ENCODE measurements at regions not wholly inside any gene's neighbourhood (a gene's known extent, or its start where the extent isn't known, plus 50 kb on each side); places are given as distances from the start of the nearest gene placed in this dataset.
"Not testable (repeated sequence)": the region's sequence is repeated elsewhere in the genome, so short reads cannot be mapped to it uniquely, and the experiment has no call there.

- Histone ChIP-seq H3K27me3 (ENCODE audit: control insufficient read depth, insufficient read depth, low read length) (no peaks in the 10 kb centered on the region), H3K4me3 (ENCODE audit: low read length) (no peak overlapping the region), H3K4me1 (ENCODE audit: control insufficient read depth, insufficient read depth, low read length) (no peaks in the 10 kb centered on the region), H3K27ac (ENCODE audit: low read length) (no peak overlapping the region), H3K9me3 (ENCODE audit: control insufficient read depth, low read depth, low read length) (no peaks in the 10 kb centered on the region), H3K36me3 (ENCODE audit: control insufficient read depth, insufficient read depth, low read length) (no peaks in the 10 kb centered on the region)
- WGBS (ENCODE audit: insufficient coverage, low lambda C conversion rate), result 90% methylated on average over 5 of the region's 5 CpGs
- DNase-seq, result no peak
Observed at GRCh38 chr11:90447618-90448017, 224.8 kb upstream of the CHORDC1 start.

- Histone ChIP-seq H3K4me1 (ENCODE audit: control insufficient read depth, insufficient read depth, low read length) (no peaks in the 10 kb centered on the region), H3K9me3 (ENCODE audit: control insufficient read depth, low read depth, low read length) (no peaks in the 10 kb centered on the region), H3K4me3 (ENCODE audit: low read length) (no peak overlapping the region), H3K27me3 (ENCODE audit: control insufficient read depth, insufficient read depth, low read length) (no peaks in the 10 kb centered on the region), H3K27ac (ENCODE audit: low read length) (no peak overlapping the region), H3K36me3 (ENCODE audit: control insufficient read depth, insufficient read depth, low read length) (no peaks in the 10 kb centered on the region)
- WGBS (ENCODE audit: insufficient coverage, low lambda C conversion rate), result 40% methylated on average over 1 of the region's 2 CpGs
- DNase-seq, result no peak
Observed at GRCh38 chr11:90446207-90446606, 223.4 kb upstream of the CHORDC1 start.

GRCh38 chr11:90438069-90438468 lies 215.2 kb upstream of the CHORDC1 start:
- no peaks in the 10 kb centered on the region for H3K9me3 ChIP-seq (ENCODE audit: control insufficient read depth, low read depth, low read length)
- H3K36me3 ChIP-seq (ENCODE audit: control insufficient read depth, insufficient read depth, low read length), result no peaks in the 10 kb centered on the region
- no peak overlapping the region for H3K4me3 ChIP-seq (ENCODE audit: low read length)
- H3K27me3 ChIP-seq (ENCODE audit: control insufficient read depth, insufficient read depth, low read length), result no peaks in the 10 kb centered on the region
- no peaks in the 10 kb centered on the region for H3K4me1 ChIP-seq (ENCODE audit: control insufficient read depth, insufficient read depth, low read length)
- 100% methylated on average over 3 of the region's 4 CpGs for WGBS (ENCODE audit: insufficient coverage, low lambda C conversion rate)
- no peak for DNase-seq
- H3K27ac ChIP-seq (ENCODE audit: low read length), result no peak overlapping the region

GRCh38 chr11:90434858-90435257 lies 212.0 kb upstream of the CHORDC1 start:
- H3K27me3 ChIP-seq (ENCODE audit: control insufficient read depth, insufficient read depth, low read length), result no peaks in the 10 kb centered on the region
- no peak overlapping the region for H3K27ac ChIP-seq (ENCODE audit: low read length)
- H3K4me1 ChIP-seq (ENCODE audit: control insufficient read depth, insufficient read depth, low read length), result no peaks in the 10 kb centered on the region
- no peaks in the 10 kb centered on the region for H3K36me3 ChIP-seq (ENCODE audit: control insufficient read depth, insufficient read depth, low read length)
- no peaks in the 10 kb centered on the region for H3K9me3 ChIP-seq (ENCODE audit: control insufficient read depth, low read depth, low read length)
- no peak overlapping the region for H3K4me3 ChIP-seq (ENCODE audit: low read length)
- DNase-seq, result no peak

- Histone ChIP-seq H3K9me3 (ENCODE audit: control insufficient read depth, low read depth, low read length) (no peaks in the 10 kb centered on the region), H3K27me3 (ENCODE audit: control insufficient read depth, insufficient read depth, low read length) (no peaks in the 10 kb centered on the region), H3K4me3 (ENCODE audit: low read length) (no peak overlapping the region), H3K4me1 (ENCODE audit: control insufficient read depth, insufficient read depth, low read length) (no peaks in the 10 kb centered on the region), H3K27ac (ENCODE audit: low read length) (no peak overlapping the region), H3K36me3 (ENCODE audit: control insufficient read depth, insufficient read depth, low read length) (no peaks in the 10 kb centered on the region)
- no peak for DNase-seq
Observed at GRCh38 chr11:90428836-90429235, 206.0 kb upstream of the CHORDC1 start.

GRCh38 chr11:90426442-90426841 lies 203.6 kb upstream of the CHORDC1 start:
- no peaks in the 10 kb centered on the region for H3K9me3 ChIP-seq (ENCODE audit: control insufficient read depth, low read depth, low read length)
- H3K27ac ChIP-seq (ENCODE audit: low read length), result no peak overlapping the region
- no CpG with 5 or more reads among the region's 5 CpGs for WGBS (ENCODE audit: insufficient coverage, low lambda C conversion rate)

GRCh38 chr11:90423378-90423777 lies 200.5 kb upstream of the CHORDC1 start:
- Histone ChIP-seq H3K9me3 (ENCODE audit: control insufficient read depth, low read depth, low read length) (no peaks in the 10 kb centered on the region), H3K27me3 (ENCODE audit: control insufficient read depth, insufficient read depth, low read length) (no peaks in the 10 kb centered on the region), H3K4me3 (ENCODE audit: low read length) (no peak overlapping the region), H3K4me1 (ENCODE audit: control insufficient read depth, insufficient read depth, low read length) (no peaks in the 10 kb centered on the region), H3K36me3 (ENCODE audit: control insufficient read depth, insufficient read depth, low read length) (no peaks in the 10 kb centered on the region), H3K27ac (ENCODE audit: low read length) (no peak overlapping the region)
- no peak for DNase-seq
- no CpG with 5 or more reads among the region's 1 CpG for WGBS (ENCODE audit: insufficient coverage, low lambda C conversion rate)

More at GRCh38 chr11:90426442-90426841, 203.6 kb upstream of the CHORDC1 start:
- DNase-seq, result no peak
- H3K4me3 ChIP-seq (ENCODE audit: low read length), result no peak overlapping the region
- H3K4me1 ChIP-seq (ENCODE audit: control insufficient read depth, insufficient read depth, low read length), result no peaks in the 10 kb centered on the region
- H3K27me3 ChIP-seq (ENCODE audit: control insufficient read depth, insufficient read depth, low read length), result no peaks in the 10 kb centered on the region
- no peaks in the 10 kb centered on the region for H3K36me3 ChIP-seq (ENCODE audit: control insufficient read depth, insufficient read depth, low read length)

- no CpG with 5 or more reads among the region's 9 CpGs for WGBS (ENCODE audit: insufficient coverage, low lambda C conversion rate)
- not testable (repeated sequence) for H3K4me1 ChIP-seq (ENCODE audit: control insufficient read depth, insufficient read depth, low read length); H3K27me3 ChIP-seq (ENCODE audit: control insufficient read depth, insufficient read depth, low read length); DNase-seq; H3K27ac ChIP-seq (ENCODE audit: low read length); H3K36me3 ChIP-seq (ENCODE audit: control insufficient read depth, insufficient read depth, low read length); H3K4me3 ChIP-seq (ENCODE audit: low read length); H3K9me3 ChIP-seq (ENCODE audit: control insufficient read depth, low read depth, low read length)
Observed at GRCh38 chr11:90422787-90423186, 199.9 kb upstream of the CHORDC1 start.

- Histone ChIP-seq H3K4me3 (ENCODE audit: low read length) (no peak overlapping the region), H3K36me3 (ENCODE audit: control insufficient read depth, insufficient read depth, low read length) (no peaks in the 10 kb centered on the region), H3K9me3 (ENCODE audit: control insufficient read depth, low read depth, low read length) (no peaks in the 10 kb centered on the region), H3K27ac (ENCODE audit: low read length) (no peak overlapping the region), H3K4me1 (ENCODE audit: control insufficient read depth, insufficient read depth, low read length) (no peaks in the 10 kb centered on the region), H3K27me3 (ENCODE audit: control insufficient read depth, insufficient read depth, low read length) (no peaks in the 10 kb centered on the region)
- DNase-seq, result no peak
- 100% methylated on average over 2 of the region's 2 CpGs for WGBS (ENCODE audit: insufficient coverage, low lambda C conversion rate)
Observed at GRCh38 chr11:90414221-90414620, 191.4 kb upstream of the CHORDC1 start.

- Histone ChIP-seq H3K27ac (ENCODE audit: low read length) (no peak overlapping the region), H3K27me3 (ENCODE audit: control insufficient read depth, insufficient read depth, low read length) (no peaks in the 10 kb centered on the region), H3K4me1 (ENCODE audit: control insufficient read depth, insufficient read depth, low read length) (no peaks in the 10 kb centered on the region), H3K4me3 (ENCODE audit: low read length) (no peak overlapping the region), H3K9me3 (ENCODE audit: control insufficient read depth, low read depth, low read length) (no peaks in the 10 kb centered on the region), H3K36me3 (ENCODE audit: control insufficient read depth, insufficient read depth, low read length) (no peaks in the 10 kb centered on the region)
- DNase-seq, result no peak
Observed at GRCh38 chr11:90407350-90407749, 184.5 kb upstream of the CHORDC1 start.

GRCh38 chr11:90392692-90393091 lies 169.8 kb upstream of the CHORDC1 start:
- H3K4me3 ChIP-seq (ENCODE audit: low read length), result no peak overlapping the region
- no peak overlapping the region for H3K27ac ChIP-seq (ENCODE audit: low read length)
- H3K4me1 ChIP-seq (ENCODE audit: control insufficient read depth, insufficient read depth, low read length), result no peaks in the 10 kb centered on the region
- no peaks in the 10 kb centered on the region for H3K36me3 ChIP-seq (ENCODE audit: control insufficient read depth, insufficient read depth, low read length)
- no peaks in the 10 kb centered on the region for H3K9me3 ChIP-seq (ENCODE audit: control insufficient read depth, low read depth, low read length)
- no CpG with 5 or more reads among the region's 1 CpG for WGBS (ENCODE audit: insufficient coverage, low lambda C conversion rate)
- no peak for DNase-seq
- H3K27me3 ChIP-seq (ENCODE audit: control insufficient read depth, insufficient read depth, low read length), result no peaks in the 10 kb centered on the region
